ENCODE measurements at regions not wholly inside any gene's neighbourhood (a gene's known extent, or its start where the extent isn't known, plus 50 kb on each side); places are given as distances from the start of the nearest gene placed in this dataset.

- TF ChIP-seq CTCF (IDR thresholded peaks at IDR 0.05) (no peak), POLR2A (IDR thresholded peaks at IDR 0.05) (no peak)
Observed at GRCh38 chr4:30903502-30904214, 183.5 kb downstream of the PCDH7 start.

Data from right lobe of liver (tissue), 4 donors.